Small intestine (tissue), 7 donors: ENCODE measurements at regions not wholly inside any gene's neighbourhood (a gene's known extent, or its start where the extent isn't known, plus 50 kb on each side); places are given as distances from the start of the nearest gene placed in this dataset.

Source experiments
- DNase-seq, 2 donors: peaks; one replicate each; pipeline versions ENCODE4 v3.0.0 to v3.0.0-alpha.2; 2013
- FAIRE-seq: peaks from 2 replicates; lab custom pipeline; 2012; peaks lifted over from hg19 to GRCh38; lab: Jason Lieb, UNC
- H3K27ac ChIP-seq, 3 donors: one replicate each; pipeline ENCODE4 v1.5.1; 2013; ENCODE audit warnings: low read length in 2 of 3, mild to moderate bottlenecking in 2 of 3, control low read depth in 1 of 3, inconsistent platforms in 1 of 3, low read depth in 1 of 3, moderate library complexity in 1 of 3
- H3K27me3 ChIP-seq, 3 donors: one replicate each; pipeline ENCODE4 v1.6.1; 2013; ENCODE audit warnings: low read length in 3 of 3, inconsistent platforms in 1 of 3; ENCODE audit not compliant: control insufficient read depth in 3 of 3, insufficient read depth in 3 of 3
- H3K36me3 ChIP-seq, 3 donors: one replicate each; pipeline ENCODE4 v1.6.1; 2013; ENCODE audit warnings: low read length in 3 of 3, inconsistent platforms in 1 of 3, low read depth in 1 of 3, mild to moderate bottlenecking in 1 of 3, moderate library complexity in 1 of 3; ENCODE audit not compliant: control insufficient read depth in 3 of 3, insufficient read depth in 2 of 3
- H3K4me1 ChIP-seq, 3 donors: one replicate each; pipeline ENCODE4 v1.6.1; 2013; ENCODE audit warnings: low read length in 2 of 3, inconsistent platforms in 1 of 3, low read depth in 1 of 3, mild to moderate bottlenecking in 1 of 3, moderate library complexity in 1 of 3; ENCODE audit not compliant: control insufficient read depth in 3 of 3, insufficient read depth in 2 of 3
- H3K4me3 ChIP-seq, 3 donors: one replicate each; pipeline ENCODE4 v1.5.1; 2013; ENCODE audit warnings: low read length in 3 of 3, control low read depth in 1 of 3, inconsistent platforms in 1 of 3, low read depth in 1 of 3, mild to moderate bottlenecking in 1 of 3, moderate library complexity in 1 of 3
- H3K9me3 ChIP-seq, 2 donors: one replicate each; pipeline ENCODE4 v1.6.1; 2013; ENCODE audit warnings: low read depth in 1 of 2, low read length in 1 of 2; ENCODE audit not compliant: control insufficient read depth in 2 of 2, insufficient read depth in 1 of 2
- WGBS, 3 donors: extraction: QIAGEN DNeasy Blood & Tissue Kit; methylation state at CpG; one replicate each; pipeline ENCODE4 v1.1.7; 2013; 5-methylcytosine and 5-hydroxymethylcytosine counted together
- donor health status: healthy with polysubstance abuse.
- donor health status: control.
- donor health status: control.
- donor health status: Bipolar disorder and iron deficiency.
- donor health status: healthy.

DNA sequence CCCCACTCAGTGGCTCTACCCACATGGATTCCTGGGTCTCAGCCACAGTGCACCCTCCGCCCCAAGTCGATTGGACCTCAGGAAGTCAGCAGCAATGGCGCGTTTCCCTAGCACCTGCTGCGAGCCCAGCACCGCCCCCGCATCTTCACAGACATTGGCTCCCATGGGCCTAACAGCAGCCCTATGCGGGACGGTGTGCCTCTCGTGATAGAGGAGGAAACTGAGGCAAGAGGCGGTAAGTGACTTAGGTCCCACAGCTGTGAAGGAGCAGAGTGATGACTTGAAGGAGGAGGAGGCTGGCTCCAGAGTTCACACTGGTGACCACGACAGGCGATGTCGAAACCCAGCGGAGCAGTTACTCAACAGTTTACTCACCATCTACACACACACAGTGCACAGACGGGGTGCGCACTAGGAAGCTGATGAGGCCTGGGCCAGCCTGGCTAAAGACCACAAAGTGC lies 104.5 kb upstream of the SOX1 start:
- no peak for DNase-seq
- WGBS, 3 donors: 85 to 88% (median 86%) methylated on average over 17 of the region's 17 CpGs
- Histone ChIP-seq H3K9me3 (no peaks in the 10 kb centered on the region), H3K4me1 (no peaks in the 10 kb centered on the region), H3K27me3 (peaks cover 0 to 1% (median 0%) of the 10 kb centered on the region in 3 donors), H3K4me3 (no peak overlapping the region), H3K36me3 (no peaks in the 10 kb centered on the region), H3K27ac (no peak overlapping the region)
- no peak for FAIRE-seq

GRCh38 chr13:111963031-111963430 lies 103.9 kb upstream of the SOX1 start:
- Histone ChIP-seq H3K9me3 (no peaks in the 10 kb centered on the region), H3K36me3 (no peaks in the 10 kb centered on the region), H3K27ac (no peak overlapping the region), H3K27me3 (peaks cover 0 to 1% (median 0%) of the 10 kb centered on the region in 3 donors), H3K4me3 (no peak overlapping the region), H3K4me1 (no peaks in the 10 kb centered on the region)
- DNase-seq (no peak), FAIRE-seq (no peak)
- 88 to 91% (median 89%) methylated on average over 13 of the region's 13 CpGs for WGBS, 3 donors

DNA sequence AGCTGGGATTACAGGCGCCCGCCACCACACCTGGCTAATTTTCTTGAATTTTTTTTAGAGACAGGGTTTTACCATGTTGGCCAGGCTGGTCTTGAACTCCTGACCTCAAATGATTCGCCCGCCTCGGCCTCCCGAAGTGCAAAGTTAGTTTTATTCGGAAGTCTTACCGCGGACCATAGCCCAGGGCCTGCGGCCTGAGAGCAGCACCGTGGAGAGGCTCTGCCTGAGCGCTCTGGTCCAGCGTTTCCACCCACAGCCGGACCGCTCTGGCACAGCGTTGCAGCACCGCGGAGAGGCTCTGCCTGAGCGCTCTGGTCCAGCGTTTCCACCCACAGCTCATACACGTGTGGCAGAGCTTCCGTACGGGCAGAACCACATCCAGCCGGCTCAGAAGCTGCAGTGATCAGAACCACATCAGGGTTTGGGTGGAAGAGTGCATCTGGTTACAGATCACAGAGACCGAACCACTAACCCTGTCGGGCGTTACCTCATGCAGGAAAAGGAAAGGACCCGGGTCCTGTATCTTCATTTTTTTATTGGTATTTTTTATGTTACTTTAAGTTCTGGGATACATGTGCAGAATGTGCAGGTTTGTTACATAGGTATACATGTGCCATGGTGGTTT lies 102.4 kb upstream of the SOX1 start:
- Histone ChIP-seq H3K9me3 (no peaks in the 10 kb centered on the region), H3K27ac (no peak overlapping the region), H3K4me3 (no peak overlapping the region), H3K36me3 (no peaks in the 10 kb centered on the region), H3K27me3 (peaks cover 0 to 1% (median 0%) of the 10 kb centered on the region in 3 donors), H3K4me1 (no peaks in the 10 kb centered on the region)
- 93 to 96% (median 93%) methylated on average over 28 of the region's 28 CpGs for WGBS, 3 donors
- DNase-seq (no peak), FAIRE-seq (no peak)

GRCh38 chr13:111965466-111966214 lies 101.3 kb upstream of the SOX1 start:
- Histone ChIP-seq H3K27me3 (peaks cover 0 to 1% (median 0%) of the 10 kb centered on the region in 3 donors), H3K27ac (no peak overlapping the region), H3K36me3 (no peaks in the 10 kb centered on the region), H3K4me3 (no peak overlapping the region), H3K4me1 (no peaks in the 10 kb centered on the region), H3K9me3 (no peaks in the 10 kb centered on the region)
- no peak for FAIRE-seq
- DNase-seq: no peak
- WGBS, 3 donors: 87 to 89% (median 88%) methylated on average over 24 of the region's 24 CpGs

DNA sequence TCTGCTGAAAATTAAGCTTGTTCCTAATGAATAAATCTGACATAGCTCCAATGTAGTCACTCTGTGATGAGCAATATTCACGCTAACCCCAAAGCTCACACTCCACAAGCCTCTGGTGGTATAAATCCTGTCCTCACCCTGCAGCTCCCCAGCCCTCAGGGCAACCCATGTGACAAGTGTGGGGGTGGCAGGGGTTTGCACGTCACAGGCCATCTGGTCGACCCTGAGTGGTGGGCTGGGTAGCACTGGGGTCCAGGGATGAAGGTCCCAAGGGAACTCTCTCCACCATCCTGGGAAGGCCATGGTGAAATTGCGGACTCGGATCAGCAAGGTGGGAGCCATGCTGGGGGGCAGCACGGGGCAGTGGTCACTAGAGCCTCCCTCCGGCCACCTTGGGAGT lies 100.0 kb upstream of the SOX1 start:
- DNase-seq (no peak), FAIRE-seq (no peak)
- Histone ChIP-seq H3K36me3 (no peaks in the 10 kb centered on the region), H3K4me3 (no peak overlapping the region), H3K9me3 (no peaks in the 10 kb centered on the region), H3K4me1 (no peaks in the 10 kb centered on the region), H3K27me3 (peaks cover 0 to 6% (median 0%) of the 10 kb centered on the region in 3 donors), H3K27ac (no peak overlapping the region)
- WGBS, 3 donors: 74 to 83% (median 79%) methylated on average over 7 of the region's 7 CpGs

DNA sequence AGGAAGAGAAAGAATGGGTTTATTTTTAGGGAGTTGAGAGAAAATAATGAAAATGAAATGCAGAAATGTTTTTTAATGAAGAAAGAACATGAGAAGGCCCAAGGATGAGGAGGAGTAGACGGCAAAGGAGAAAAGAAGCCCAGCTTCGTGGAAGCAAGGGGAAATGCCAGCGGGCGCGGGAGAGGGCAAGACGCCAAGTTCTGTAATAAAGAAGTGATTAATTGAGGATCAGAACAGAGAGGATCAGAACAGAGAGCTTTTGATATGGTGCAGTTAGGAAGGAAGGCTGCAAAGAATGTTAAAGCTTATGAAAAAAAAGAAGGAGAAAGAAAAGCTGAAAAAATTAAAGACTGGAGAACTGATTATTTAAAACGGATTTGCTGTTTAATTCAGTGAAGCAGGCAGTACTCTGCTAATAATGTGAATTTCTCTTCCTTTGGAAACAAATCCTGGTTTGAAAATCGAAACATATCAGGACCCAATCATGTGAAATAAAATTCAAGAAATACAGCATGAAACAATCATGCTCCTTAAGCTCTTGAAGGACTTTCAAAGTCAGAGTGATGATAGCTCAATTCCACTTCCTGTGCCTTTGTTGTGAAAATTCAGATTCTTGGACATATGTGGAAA lies 99.3 kb upstream of the SOX1 start:
- Histone ChIP-seq H3K9me3 (no peaks in the 10 kb centered on the region), H3K4me1 (no peaks in the 10 kb centered on the region), H3K36me3 (no peaks in the 10 kb centered on the region), H3K4me3 (no peak overlapping the region), H3K27ac (no peak overlapping the region), H3K27me3 (peaks cover 0 to 6% (median 0%) of the 10 kb centered on the region in 3 donors)
- WGBS, 3 donors: 51 to 73% (median 53%) methylated on average over 8 of the region's 8 CpGs
- no peak for FAIRE-seq
- DNase-seq: no peak

DNA sequence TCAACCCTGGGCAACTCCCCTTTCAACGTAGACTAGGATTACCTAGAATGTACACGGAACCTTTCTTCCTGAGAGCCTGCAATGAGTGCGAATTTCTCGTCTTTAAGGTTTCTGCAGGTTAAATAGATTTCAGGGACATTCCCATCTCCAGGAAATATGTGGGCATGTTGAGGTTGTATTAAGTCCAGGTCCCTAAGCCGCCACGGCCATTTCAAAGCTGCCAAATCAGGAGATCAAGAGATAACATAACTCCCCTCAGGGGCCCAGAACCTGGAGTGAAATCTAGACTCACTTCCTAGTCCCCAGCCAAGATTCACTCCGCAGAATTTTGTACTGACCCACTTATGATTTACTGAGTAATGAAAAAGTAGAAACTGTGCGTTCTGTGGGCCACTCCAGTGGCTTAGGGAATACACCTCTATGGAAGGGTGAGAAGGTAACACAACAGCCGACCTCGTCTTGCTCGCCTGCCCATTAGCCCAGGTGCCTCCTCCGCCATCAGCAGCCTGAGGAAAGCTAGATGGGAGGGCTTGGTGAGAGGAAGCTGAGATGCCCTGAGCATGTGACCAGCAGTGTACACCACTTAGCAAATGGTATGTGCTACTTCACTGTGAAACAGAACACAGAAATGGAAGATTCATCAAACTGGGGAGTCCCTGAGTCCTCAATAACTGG lies 98.5 kb upstream of the SOX1 start:
- no peaks in the 10 kb centered on the region for H3K4me1 ChIP-seq
- DNase-seq (no peak), FAIRE-seq (no peak)
- 82 to 85% (median 83%) methylated on average over 12 of the region's 12 CpGs for WGBS, 3 donors
- no peaks in the 10 kb centered on the region for H3K9me3 ChIP-seq
- no peaks in the 10 kb centered on the region for H3K36me3 ChIP-seq
- no peak overlapping the region for H3K4me3 ChIP-seq
- no peak overlapping the region for H3K27ac ChIP-seq
- H3K27me3 ChIP-seq: peaks cover 0 to 8% (median 5%) of the 10 kb centered on the region in 3 donors

DNA sequence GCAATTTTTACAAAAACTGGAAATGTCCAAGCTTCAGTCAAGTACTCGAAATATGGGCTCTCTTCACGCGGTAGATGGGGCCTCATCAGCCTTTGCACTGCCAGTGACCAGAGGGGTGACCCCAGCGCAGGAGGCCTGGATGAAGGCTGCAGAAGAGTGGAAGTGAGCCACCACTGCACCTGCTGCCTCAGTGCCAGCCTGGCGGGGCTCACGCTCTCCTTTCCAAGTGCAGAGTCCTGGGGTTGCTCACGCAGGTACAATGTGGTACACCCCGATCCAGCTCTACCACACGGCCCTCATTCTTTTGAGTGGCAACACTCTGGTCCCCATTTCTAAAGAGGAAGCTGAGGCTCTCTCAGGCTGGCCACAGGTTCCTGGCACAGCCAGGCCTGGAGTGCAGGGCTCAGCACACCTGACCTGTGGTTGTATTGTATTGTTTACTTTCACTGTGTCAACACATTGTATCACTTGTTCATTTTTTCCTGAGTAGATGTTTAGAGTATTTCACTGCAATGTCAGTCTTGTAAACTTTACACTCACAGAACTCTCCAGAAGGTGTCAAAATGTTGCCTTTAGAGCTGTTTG lies 97.3 kb upstream of the SOX1 start:
- WGBS, 3 donors: 81 to 89% (median 88%) methylated on average over 9 of the region's 9 CpGs
- Histone ChIP-seq H3K27me3 (peaks cover 0 to 9% (median 8%) of the 10 kb centered on the region in 3 donors), H3K4me1 (no peaks in the 10 kb centered on the region), H3K27ac (no peak overlapping the region), H3K36me3 (no peaks in the 10 kb centered on the region), H3K9me3 (no peaks in the 10 kb centered on the region), H3K4me3 (no peak overlapping the region)
- no peak for DNase-seq
- no peak for FAIRE-seq
